DOHH2 (cell line): ENCODE measurements at regions not wholly inside any gene's neighbourhood (a gene's known extent, or its start where the extent isn't known, plus 50 kb on each side); places are given as distances from the start of the nearest gene placed in this dataset.
"Not testable (repeated sequence)": the region's sequence is repeated elsewhere in the genome, so short reads cannot be mapped to it uniquely, and the experiment has no call there.

Source experiments
- EZH2phosphoT487 ChIP-seq: fragments of 200-600 bp; sonication (generic); IDR thresholded peaks from 2 replicates; pipeline ENCODE4 v1.6.1; 2017; ENCODE audit warnings: borderline replicate concordance, mild to moderate bottlenecking, antibody characterized with exemption, low read length, moderate library complexity, mixed read lengths
- TF ChIP-seq, protein P1 (sequence below): fragments of 200-600 bp; sonication (generic); IDR thresholded peaks from one replicate; pipeline ENCODE4 v1.5.1; 2014; ENCODE audit warnings: antibody characterized with exemption, mild to moderate bottlenecking, low read depth, low read length; ENCODE audit not compliant: poor library complexity, severe bottlenecking

DNA sequence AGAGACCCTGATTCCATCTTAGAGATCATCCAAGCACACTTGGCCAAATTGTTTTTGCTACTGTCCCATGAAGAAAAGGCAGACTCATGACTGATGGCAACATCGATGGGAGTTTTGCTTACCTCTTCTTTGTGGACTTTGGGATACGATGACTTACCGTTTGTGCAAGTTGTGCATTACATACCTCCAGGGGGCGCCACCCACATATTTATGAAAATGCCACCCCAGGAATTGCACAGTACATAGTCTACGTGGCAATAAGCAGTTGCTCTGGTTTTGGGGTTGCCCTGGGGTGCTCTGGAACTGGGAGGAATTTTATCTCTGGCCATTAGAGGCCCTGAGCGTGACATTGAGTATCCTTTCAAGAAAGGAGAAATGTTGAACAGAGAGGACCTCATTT, 139.0 kb upstream of the CCZ1B start:
- TF ChIP-seq, protein P1, sequence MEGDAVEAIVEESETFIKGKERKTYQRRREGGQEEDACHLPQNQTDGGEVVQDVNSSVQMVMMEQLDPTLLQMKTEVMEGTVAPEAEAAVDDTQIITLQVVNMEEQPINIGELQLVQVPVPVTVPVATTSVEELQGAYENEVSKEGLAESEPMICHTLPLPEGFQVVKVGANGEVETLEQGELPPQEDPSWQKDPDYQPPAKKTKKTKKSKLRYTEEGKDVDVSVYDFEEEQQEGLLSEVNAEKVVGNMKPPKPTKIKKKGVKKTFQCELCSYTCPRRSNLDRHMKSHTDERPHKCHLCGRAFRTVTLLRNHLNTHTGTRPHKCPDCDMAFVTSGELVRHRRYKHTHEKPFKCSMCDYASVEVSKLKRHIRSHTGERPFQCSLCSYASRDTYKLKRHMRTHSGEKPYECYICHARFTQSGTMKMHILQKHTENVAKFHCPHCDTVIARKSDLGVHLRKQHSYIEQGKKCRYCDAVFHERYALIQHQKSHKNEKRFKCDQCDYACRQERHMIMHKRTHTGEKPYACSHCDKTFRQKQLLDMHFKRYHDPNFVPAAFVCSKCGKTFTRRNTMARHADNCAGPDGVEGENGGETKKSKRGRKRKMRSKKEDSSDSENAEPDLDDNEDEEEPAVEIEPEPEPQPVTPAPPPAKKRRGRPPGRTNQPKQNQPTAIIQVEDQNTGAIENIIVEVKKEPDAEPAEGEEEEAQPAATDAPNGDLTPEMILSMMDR = peak; percentile 62
- TF ChIP-seq EZH2phosphoT487 = not testable (repeated sequence)
